Gastrocnemius medialis (tissue), 4 donors: ENCODE measurements at regions not wholly inside any gene's neighbourhood (a gene's known extent, or its start where the extent isn't known, plus 50 kb on each side); places are given as distances from the start of the nearest gene placed in this dataset.

Source experiments
- ATAC-seq, 2 donors: fragments of 150-250 bp; one replicate each; pipeline ENCODE4 v1.9.1; 2016
- DNase-seq, 2 donors: peaks; one replicate each; pipeline ENCODE4 v3.0.0-alpha.2; 2019
- H3K27ac ChIP-seq, 4 donors: fragments of 200-600 bp; sonication (generic); 1 replicate in 1 of 4; 2 replicates in 3 of 4; pipeline ENCODE4 v1.5.1; 2016 to 2018; ENCODE audit warnings: mild to moderate bottlenecking in 2 of 4, moderate library complexity in 1 of 4
- H3K27me3 ChIP-seq, 3 donors: fragments of 200-600 bp; sonication (generic) in 2 of 3; 1 replicate in 1 of 3; 2 replicates in 2 of 3; pipeline versions ENCODE4 v1.5.1 to v1.6.0; 2016 to 2019; ENCODE audit warnings: mild to moderate bottlenecking in 1 of 3, moderate library complexity in 1 of 3
- H3K36me3 ChIP-seq, 2 donors: fragments of 200-600 bp; sonication (generic) in 1 of 2; one replicate each; pipeline ENCODE4 v1.5.1; 2017 to 2018
- H3K4me1 ChIP-seq, 2 donors: fragments of 200-600 bp; sonication (generic) in 1 of 2; one replicate each; pipeline ENCODE4 v1.5.1; 2016 to 2017; ENCODE audit warnings: mild to moderate bottlenecking in 2 of 2
- H3K4me3 ChIP-seq, 4 donors: fragments of 200-600 bp; sonication (generic) in 3 of 4; 1 replicate in 1 of 4; 2 replicates in 3 of 4; pipeline ENCODE4 v1.5.1; 2016 to 2019; ENCODE audit warnings: mild to moderate bottlenecking in 2 of 4
- H3K9me3 ChIP-seq, 3 donors: fragments of 200-600 bp; sonication (generic) in 2 of 3; 1 replicate in 1 of 3; 2 replicates in 2 of 3; pipeline ENCODE4 v1.5.1; 2016 to 2019
- CTCF ChIP-seq, 5 experiments: fragments of 450-650 bp in 3 of 5; fragments of 200-600 bp in 2 of 5; sonication (generic) in 2 of 5; IDR thresholded peaks in 4 of 5; conservative IDR thresholded peaks in 1 of 5; 1 replicate in 4 of 5; 2 replicates in 1 of 5; pipeline ENCODE4 v1.5.1; 2016 to 2019; ENCODE audit warnings: antibody characterized with exemption in 5 of 5, mild to moderate bottlenecking in 3 of 5, moderate library complexity in 3 of 5
- POLR2A ChIP-seq, 2 donors: fragments of 450-650 bp; IDR thresholded peaks; one replicate each; pipeline ENCODE4 v1.6.1; 2017; ENCODE audit warnings: antibody characterized with exemption in 2 of 2, mild to moderate bottlenecking in 2 of 2, moderate library complexity in 2 of 2
- in situ Hi-C, 4 donors: fragments of 200-750 bp; cut with MboI; loops; one replicate each; pipeline versions ENCODE4 v1.15.0 to v1.8.0; 2017; ENCODE audit warnings: low sequenced_read_pairs in 4 of 4
- intact Hi-C: fragments of 100-400 bp; cut with DNase I; formaldehyde crosslinking; loops from one replicate; pipeline ENCODE4 v1.15.1; 2023; ENCODE audit warnings: low total_unique reads

GRCh38 chr10:61130366-61130765 is 186.4 kb upstream of the RHOBTB1 start:
- DNase-seq (no peak), ATAC-seq (no peak)
- intact Hi-C loops: no loop called here
- no peaks in the 10 kb centered on the region for H3K4me1 ChIP-seq
- no peaks in the 10 kb centered on the region for H3K36me3 ChIP-seq
- in situ Hi-C loops: loop anchor here (10.0 to 25.0 kb wide), 3 partner anchors 154 to 607 kb away; no protein-coding TSS in a partner anchor
- no peak for TF ChIP-seq POLR2A (IDR thresholded peaks at IDR 0.05)
- TF ChIP-seq CTCF (IDR thresholded peaks at IDR 0.05 in 4 of 5, conservative IDR thresholded peaks at IDR 0.05 in 1 of 5): no peak
- no peak overlapping the region for H3K27ac ChIP-seq
- H3K27me3 ChIP-seq: no peaks in the 10 kb centered on the region
- no peak overlapping the region for H3K4me3 ChIP-seq
- no peaks in the 10 kb centered on the region for H3K9me3 ChIP-seq

- Histone ChIP-seq H3K27me3 (no peaks in the 10 kb centered on the region), H3K4me1 (no peaks in the 10 kb centered on the region), H3K36me3 (no peaks in the 10 kb centered on the region), H3K9me3 (no peaks in the 10 kb centered on the region), H3K4me3 (no peak overlapping the region), H3K27ac (no peak overlapping the region)
- no peak for ATAC-seq
- in situ Hi-C loops (loop anchor here (25.0 kb wide), 2 partner anchors 316 to 609 kb away; no protein-coding TSS in a partner anchor), intact Hi-C loops (no loop called here)
- no peak for DNase-seq
- TF ChIP-seq POLR2A (IDR thresholded peaks at IDR 0.05) (no peak), CTCF (IDR thresholded peaks at IDR 0.05 in 4 of 5, conservative IDR thresholded peaks at IDR 0.05 in 1 of 5) (no peak)
These were observed 184.2 kb upstream of the RHOBTB1 start for GRCh38 chr10:61128196-61128595.

- DNase-seq (no peak), ATAC-seq (peak in 1 of 2 donors; percentile 78)
- no peaks in the 10 kb centered on the region for H3K36me3 ChIP-seq
- H3K4me1 ChIP-seq: no peaks in the 10 kb centered on the region
- no peaks in the 10 kb centered on the region for H3K27me3 ChIP-seq
- in situ Hi-C loops (loop anchor here (25.0 kb wide), 2 partner anchors 313 to 612 kb away; no protein-coding TSS in a partner anchor), intact Hi-C loops (no loop called here)
- H3K27ac ChIP-seq: no peak overlapping the region
- H3K9me3 ChIP-seq: no peaks in the 10 kb centered on the region
- TF ChIP-seq POLR2A (IDR thresholded peaks at IDR 0.05): no peak
- no peak for TF ChIP-seq CTCF (IDR thresholded peaks at IDR 0.05 in 4 of 5, conservative IDR thresholded peaks at IDR 0.05 in 1 of 5)
- no peak overlapping the region for H3K4me3 ChIP-seq
These were observed 181.7 kb upstream of the RHOBTB1 start for GRCh38 chr10:61125560-61126170.

GRCh38 chr10:61124756-61125530 is 181.0 kb upstream of the RHOBTB1 start:
- Histone ChIP-seq H3K4me1 (no peaks in the 10 kb centered on the region), H3K27ac (no peak overlapping the region), H3K36me3 (no peaks in the 10 kb centered on the region), H3K9me3 (no peaks in the 10 kb centered on the region), H3K4me3 (no peak overlapping the region), H3K27me3 (no peaks in the 10 kb centered on the region)
- TF ChIP-seq CTCF (IDR thresholded peaks at IDR 0.05 in 4 of 5, conservative IDR thresholded peaks at IDR 0.05 in 1 of 5): no peak
- TF ChIP-seq POLR2A (IDR thresholded peaks at IDR 0.05): no peak
- in situ Hi-C loops: loop anchor here (25.0 kb wide), 2 partner anchors 313 to 612 kb away; no protein-coding TSS in a partner anchor
- intact Hi-C loops: no loop called here
- ATAC-seq (no peak), DNase-seq (no peak)
